ENCODE measurements at regions not wholly inside any gene's neighbourhood (a gene's known extent, or its start where the extent isn't known, plus 50 kb on each side); places are given as distances from the start of the nearest gene placed in this dataset.
A peak's percentile ranks its signal among the peaks of the same experiment; 100 is the strongest.

DNA sequence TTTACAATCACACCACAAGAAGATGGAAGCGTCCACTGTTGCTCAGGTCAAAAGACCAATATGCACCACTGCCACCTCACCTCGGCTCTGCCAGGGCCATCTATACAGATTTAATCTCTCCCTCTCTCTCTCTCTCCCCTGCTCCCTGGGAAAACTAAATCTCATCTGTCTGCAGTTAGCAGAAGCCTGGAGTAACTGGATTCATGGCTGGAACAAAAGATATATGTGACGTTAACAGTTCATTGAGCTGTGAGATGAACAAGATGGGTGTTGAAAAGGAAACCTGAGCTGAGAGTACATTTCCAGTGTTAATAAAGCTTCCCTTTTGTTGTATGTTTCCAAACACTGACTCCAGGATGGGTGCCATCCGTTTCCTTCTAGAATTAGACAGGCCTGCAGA lies 369.7 kb downstream of the CDK5RAP2 start:
- DNase-seq, result no peak

DNA sequence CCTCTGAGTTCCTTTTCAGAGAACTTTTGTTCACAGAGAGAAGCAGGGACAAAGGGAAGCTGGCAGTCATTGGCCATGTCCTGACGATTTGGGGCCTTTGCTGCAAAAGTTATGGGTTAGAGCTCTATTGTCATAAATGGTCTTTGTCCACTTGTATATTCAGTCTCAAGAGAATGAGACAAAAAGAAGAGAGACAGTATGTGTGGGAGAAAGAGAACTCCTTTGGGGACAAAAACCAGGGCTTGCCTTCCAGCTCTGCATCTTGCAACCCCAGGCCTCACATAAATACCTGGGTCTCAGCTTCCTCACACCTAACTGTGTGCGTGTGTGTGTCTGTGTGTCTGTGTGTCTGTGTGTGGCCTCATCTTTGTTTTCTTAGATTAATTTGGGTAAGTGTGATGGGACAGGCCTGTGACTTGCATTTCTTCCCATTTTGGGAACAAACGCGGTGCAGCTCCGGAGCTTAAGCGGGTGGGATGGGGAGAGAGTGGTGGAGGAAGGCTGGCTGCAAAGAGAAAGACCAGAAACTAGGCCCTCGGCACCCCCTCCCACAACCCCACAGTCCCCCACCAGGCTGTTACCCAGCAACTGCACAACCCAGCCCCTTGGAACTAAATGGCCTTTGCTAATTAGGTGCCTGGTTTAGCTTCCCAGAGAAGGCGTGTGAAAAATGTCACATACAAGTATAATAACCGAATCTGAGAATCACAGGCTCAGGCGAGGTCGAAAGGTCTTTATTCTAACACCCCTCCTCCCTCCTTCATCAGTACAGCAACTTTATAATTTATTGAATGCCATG lies 376.9 kb downstream of the CDK5RAP2 start:
- no peak for DNase-seq

DNA sequence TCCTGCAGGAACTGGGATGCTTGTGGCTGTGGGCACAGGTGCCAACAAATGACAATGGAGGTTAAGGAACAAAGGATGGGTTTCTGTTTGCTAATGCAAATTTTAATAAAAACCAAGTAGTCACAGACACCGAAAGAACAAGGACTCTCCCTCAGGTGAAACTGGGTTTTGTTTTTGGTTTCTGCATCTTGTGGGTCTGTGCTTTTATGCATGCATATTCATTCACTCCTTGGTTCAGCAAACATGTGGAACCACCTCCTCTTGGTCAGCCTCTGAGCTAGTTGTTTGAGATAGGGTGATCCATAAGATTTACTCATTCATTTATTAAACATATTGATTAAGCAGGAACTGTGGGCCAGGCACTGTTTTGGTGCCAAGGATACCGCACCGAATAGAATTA lies 381.9 kb downstream of the CDK5RAP2 start:
- no peak for DNase-seq

DNA sequence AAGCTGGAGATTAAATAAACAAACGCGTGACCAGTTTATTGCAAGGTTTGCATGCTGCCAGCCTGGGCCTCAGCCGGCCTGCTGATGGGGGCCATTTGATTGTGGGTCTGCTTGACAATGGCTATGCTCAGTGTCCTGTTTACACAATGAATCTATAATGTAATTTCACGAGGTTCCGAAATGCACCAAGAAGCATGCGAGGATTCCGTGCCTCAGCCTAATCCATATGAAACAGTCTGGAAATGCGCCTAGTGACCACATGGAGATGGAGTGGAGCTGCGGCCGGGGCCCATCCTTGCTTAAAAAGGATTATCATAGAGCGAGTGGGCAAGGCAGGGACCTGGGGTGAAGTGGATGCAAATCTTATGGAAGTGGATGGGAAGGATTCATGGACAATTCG lies 382.4 kb downstream of the CDK5RAP2 start:
- DNase-seq, result no peak

DNA sequence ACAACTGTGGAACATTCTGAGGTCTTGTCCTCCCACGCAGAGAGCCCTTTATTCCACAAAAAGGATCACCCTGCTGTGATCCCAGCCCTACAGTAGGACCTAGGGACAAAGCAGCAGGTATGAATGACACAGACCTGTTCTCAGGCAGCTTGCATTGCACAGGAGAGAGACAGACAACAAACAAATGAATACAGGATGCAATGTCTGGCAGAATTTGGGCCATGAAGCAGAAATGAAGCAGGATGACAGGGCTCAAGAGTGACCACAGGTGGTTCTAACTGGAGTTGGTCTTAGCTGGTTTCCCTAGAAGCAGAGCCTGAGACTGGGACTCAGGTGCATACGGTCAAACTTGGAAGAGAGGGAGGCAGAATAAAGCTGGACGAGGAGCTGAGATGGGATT lies 388.8 kb downstream of the CDK5RAP2 start:
- DNase-seq, result no peak

DNA sequence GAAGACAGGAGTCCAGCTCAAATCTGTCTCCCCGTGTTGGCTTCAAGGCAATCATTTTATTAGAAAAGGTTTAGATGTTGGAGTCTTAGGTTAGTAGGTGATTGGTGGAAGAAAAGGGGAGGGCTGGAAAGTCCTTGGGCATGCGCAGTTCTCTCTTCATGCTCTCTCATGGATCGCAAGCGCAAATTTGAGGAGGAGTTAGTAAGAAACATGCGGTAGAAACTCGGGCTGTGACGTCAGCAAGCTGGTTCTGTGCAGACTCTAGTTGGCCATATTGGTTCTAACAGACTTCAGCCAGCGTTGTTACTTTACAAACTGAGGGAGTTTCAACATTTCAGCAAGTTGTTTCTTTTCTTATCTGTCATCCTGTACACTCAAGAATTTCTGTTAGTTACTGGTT lies 392.2 kb downstream of the CDK5RAP2 start:
- DNase-seq, result no peak

DNA sequence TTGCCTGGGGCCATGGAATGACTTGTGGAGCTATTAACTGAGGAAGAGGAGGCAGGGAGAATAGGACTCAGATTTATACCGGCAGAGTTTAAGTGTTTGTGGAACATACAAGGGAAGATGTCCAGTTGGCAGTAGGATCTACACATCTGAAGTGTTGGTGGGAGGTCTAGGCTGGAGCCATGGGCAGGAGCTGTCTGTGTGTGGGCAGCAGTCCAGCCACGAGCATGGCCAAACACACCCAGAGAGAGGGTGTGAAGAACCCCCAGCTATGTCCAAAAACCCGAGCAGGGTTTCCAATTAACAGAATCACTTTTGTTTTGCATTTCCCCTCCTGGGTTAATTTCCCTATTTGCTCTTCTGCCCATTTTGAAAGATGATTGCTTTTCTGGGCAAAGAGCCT lies 393.7 kb downstream of the CDK5RAP2 start:
- DNase-seq, result no peak

DNA sequence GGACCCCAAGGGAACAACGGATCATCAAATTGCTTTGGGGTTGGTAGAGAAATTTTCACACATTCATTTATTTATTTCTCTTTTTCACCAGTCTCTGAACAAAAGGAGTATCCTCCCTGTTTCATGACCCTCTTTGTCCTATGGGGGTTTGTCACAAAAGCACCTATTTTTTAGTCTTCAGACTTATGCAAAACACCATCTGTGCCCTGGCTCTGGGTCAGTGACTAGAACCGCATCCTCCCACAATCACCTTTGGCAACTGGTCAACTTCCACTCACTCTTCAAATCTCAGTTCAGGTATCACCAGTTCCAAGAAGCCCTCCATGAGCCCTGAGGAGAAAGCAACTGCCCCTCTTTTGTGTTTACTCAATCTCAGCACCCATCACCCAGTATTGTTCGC lies 395.7 kb downstream of the CDK5RAP2 start:
- DNase-seq, result no peak

DNA sequence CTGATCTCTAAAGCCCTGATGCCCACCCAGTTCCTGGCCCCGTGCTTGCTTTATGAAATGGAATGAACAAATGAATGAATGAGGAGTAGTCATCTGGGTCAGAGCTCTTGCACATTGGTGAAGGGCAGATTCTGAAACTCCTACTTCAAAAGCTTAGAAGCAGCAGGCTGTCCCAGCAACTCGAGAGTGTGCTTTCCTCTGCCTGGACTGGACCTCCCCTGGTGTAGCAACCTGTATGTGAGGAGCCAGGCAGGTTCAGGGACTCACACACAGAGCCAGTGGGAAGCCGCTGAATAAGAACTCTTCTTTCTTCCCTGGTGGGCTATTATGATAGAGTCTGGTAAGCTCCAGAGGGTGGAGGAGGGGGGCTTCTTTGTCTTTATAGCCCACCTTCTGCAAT lies 396.4 kb downstream of the CDK5RAP2 start:
- no peak for DNase-seq

DNA sequence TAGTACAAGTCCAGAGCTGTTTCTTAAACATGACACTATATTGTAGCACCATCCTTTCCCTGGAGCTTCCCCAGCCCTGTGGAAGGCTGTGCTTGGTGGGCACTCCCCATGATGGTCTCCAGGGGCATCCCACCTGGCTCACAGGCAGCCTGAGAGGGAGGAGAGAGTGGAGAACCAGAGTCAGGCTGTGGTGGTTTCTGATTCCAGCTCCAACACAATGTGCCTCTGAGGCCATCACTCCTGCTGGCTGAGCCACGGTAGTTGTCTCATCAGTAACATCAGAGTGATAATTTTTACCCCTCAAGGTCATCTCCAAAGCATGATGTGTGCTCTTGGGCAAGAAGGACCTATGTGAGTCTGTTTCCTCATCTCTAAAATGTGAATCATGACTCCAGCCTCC lies 398.0 kb downstream of the CDK5RAP2 start:
- no peak for DNase-seq

DNA sequence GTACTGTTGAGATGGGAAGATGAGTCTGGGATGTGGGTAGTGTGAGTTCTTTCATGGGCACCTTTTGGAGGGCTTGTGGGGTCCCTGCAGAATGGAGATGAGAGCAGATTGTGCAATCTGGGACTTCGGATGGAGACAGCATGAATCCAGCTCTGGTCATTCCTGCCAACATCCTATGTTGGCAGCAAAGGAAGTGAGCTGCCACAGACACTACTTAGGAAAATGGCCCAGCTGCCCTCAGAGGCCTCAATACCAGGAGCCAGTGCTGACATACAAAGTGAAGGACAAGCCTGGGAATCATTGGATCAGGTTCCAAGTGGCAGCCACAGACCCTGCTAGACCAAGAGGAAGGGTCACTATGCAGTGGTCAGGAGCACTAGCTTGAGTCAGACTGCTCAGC lies 402.8 kb downstream of the CDK5RAP2 start:
- no peak for DNase-seq

DNA sequence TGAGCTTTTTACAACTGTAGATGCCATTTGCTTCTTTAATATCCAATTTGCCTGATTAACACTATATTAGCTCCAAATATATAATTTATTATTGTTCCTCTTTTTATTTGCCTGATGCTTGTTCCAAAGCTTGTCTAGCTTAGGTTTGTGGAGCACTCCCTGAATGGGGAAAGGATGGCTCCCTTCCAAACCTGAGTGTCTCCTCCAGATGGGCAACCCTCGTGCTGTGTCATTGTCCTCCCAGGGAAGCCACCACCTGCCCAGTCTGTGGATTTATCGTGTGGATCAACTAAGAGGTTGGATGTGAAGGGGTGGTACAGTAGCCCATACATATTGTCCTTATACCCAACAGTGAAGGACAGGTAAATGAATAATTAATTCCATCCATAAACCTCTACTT lies 404.9 kb downstream of the CDK5RAP2 start:
- no peak for DNase-seq

DNA sequence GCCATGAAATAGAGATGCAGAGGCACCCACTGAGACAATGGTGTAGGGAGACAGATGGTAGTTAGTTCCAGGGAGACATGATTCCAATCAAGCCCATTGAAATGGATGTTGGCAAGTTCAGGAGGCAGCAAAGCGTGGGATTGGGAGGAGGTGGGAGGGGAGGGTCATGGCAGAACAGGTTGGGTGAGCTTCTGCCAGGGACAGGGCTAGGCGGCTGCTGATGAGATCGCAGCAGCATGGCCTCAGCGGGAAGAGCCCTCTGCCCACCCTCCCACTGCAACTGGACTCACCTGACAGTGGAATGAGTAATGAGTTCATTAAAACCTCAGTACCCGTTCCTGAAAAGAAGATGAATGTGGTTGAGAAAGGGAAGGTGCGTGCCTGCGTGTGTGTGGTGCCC lies 418.2 kb downstream of the CDK5RAP2 start:
- no peak for DNase-seq

DNA sequence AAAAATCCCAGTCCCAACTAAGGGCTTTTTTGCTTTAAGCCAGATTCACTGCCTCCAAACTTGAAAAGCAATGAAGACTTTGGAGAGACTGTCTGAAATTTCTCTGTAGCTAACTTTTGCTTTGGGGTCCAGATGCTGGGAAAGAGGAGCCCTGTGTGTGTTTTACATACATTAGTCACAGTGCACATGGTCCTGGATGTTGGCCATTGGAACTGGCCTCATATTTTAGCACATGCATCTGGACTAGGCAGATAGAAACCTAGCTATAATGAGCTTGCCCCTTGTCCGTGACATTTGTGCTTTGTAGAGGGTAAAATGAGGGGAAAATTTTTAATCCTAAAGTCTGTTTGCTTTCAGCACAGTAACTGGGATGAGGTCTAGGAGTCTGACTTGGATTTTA lies 421.7 kb downstream of the CDK5RAP2 start:
- DNase-seq, result no peak

DNA sequence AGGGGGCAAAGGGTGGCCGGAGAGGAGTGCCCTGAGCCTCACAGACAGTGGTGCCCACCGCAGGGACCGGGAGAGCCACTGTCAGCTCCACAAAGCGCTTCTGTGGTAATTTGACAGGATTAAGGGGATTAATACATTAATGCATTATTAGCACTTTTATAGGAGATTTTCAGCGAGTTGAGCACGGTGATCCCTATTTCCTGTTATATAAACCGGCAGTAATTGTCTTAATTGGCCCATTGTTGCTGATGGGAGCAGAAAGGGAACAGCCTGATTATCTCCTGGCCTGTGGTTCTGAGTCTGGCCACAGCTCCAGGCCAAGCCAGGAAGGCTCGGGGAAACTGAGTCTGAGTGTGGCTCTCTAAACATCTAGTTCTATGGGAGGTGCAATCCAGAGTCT lies 423.6 kb downstream of the CDK5RAP2 start:
- no peak for DNase-seq

DNA sequence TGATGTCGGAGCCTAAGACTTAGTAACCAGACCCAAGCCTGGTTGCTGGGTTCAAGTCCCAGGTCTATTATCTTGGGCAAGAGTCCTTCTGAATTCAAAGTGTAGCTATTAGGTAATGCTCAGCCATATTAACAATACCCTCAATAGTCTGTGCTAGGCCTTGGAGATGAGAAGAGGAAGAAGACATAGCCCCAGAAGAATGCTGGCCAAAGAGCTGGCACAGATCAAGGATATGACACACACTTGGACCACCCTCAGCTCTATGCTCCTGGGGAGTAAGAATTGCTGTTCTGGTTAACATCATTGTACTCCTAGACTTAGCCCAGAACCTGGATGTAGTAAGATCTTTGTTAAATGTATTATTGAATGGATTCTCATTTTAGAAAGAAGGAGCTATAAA lies 426.7 kb downstream of the CDK5RAP2 start:
- no peak for DNase-seq

DNA sequence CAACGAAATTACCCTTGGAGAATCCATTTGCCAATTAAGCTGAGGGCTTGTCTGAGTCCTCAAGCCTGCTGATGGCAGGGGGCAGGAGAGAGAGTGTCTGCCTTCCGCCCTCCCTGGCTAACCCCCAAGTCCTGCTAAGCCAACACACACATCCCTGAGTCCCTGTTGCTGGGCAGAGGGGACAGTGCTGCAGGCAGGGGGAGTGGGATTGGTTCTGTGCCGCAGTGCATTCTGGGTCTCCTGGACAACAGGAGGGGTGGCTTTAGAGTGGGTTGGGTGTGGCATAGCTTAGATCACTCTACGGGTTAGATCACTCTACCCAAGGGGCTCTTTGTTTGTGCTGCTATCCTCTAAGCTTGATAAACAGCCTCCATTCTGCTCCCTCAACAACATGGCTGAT lies 427.7 kb downstream of the CDK5RAP2 start:
- peak; percentile 94 for DNase-seq

DNA sequence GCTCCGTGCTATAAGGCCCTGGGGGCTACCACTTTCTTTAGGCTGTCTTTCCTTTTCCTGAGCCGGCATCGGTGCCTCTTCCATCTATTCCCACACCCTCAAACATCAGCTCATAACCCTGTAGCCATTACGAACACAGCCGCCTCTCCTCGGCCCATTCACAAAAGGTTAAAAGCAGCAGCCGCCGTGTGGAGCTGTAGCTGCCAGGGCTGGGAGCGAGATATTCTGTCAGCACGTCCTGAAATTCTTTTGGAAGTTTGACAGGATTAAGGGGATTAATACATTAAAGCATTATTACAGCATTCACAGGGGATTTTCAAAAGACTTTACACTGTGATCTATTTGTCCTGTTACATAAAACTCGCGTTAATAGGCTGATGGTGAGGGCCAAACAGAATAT lies 428.2 kb downstream of the CDK5RAP2 start:
- DNase-seq, result no peak

DNA sequence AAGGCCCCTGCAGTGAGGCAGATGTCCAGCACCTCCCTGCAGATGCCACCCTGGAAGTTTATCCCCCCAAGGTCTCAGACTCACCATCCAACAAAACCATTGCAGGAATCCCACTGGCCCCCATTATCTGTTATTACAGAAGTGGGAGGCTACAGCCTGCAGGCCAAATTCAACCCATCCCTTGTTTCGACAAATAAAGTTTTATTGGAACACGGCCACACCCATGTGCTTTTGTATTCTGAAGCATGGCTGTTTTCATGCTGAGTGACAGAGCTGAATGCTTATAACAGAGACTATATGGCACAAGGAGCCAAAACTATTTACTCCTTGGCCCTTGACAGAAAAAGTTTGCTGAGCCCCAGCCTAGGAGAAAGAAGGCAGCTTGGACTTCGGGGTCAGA lies 428.8 kb downstream of the CDK5RAP2 start:
- DNase-seq, result no peak

DNA sequence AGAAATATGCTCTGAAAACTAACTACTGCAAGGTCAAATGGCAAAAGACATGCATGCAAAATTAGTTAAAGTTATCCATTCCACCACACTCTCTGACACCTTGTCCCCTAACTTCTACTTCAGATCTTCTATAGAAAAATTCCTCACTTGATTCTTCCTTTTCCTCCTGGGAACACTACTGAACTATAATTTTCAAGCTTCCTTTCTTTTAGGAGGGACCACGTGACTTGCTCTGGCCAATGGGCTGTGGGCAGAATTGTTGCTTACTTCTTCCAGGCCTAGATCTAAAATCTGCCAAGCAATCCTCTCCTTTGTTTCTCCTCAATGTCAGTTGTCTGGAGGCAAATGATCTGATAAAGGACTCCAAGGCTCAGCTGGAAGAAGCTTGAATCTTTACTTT lies 441.0 kb downstream of the CDK5RAP2 start:
- no peak for DNase-seq

DNA sequence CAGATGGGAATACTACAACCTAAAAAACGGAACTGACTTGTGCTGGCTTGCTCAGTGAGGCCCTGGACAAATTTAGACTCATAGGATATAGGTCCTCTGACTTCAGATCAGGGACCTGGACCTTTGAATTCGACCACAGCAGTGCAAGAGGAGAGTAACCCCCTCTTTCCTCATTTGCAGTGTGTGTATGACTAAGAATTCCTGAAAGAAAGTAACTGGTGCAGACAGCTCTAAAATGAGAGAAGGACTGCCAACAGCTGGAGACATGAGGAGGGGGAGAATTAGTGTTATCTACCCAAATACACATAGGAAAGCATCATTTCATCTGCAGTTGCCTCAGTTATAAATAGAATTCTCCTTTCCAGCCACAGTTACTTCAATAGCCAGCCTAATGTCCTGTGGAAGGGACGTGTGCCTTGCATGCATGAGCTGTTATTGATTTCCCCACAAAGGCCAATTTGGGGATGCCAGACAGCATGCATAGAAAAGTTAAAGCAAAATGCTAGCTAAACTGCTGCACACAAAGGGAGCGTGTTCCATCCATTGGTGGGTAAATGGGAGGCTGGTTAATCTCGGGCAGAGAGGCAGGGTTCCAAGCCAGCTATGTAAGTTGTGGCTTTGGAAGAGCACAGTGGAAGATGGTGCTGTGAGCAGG lies 442.7 kb downstream of the CDK5RAP2 start:
- no peak for DNase-seq

DNA sequence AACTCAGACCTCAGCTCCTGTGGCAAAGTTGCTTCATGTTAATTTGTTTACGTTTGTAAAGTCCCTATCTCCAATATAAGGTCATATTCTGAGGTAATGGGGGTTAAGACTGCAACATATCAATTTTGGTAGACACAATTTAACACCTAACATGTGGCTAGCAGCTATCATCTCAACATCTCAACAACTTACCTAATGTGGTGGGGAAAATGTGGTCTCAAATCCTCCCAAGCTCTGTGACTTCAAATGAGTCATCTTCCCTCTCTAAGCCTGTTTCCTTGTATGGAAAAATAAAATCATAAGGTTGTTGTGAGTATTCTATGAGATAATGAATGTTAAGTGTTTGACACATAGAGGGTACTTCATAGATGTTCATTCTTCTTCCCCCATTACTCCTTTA lies 443.3 kb downstream of the CDK5RAP2 start:
- DNase-seq, result no peak

DNA sequence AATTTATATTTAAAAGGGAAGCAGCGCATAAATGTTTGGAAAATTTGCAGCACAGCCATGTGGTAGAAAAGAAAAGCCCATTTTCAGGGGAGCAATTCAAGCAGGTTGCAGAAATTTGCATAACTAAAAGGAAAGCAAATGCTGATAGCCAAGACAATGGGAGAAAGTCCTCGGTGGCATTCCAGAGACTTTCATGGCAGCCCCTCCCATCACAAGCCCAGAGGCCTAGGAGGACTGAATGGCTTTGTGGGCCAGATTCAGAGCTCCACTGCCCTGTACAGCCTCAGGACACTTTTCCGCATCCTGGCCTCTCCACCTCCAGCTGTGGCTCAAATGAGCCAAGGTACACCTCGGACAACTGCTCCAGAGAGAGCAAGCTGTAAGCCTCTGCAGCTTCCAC lies 462.9 kb downstream of the CDK5RAP2 start:
- DNase-seq, result no peak

DNA sequence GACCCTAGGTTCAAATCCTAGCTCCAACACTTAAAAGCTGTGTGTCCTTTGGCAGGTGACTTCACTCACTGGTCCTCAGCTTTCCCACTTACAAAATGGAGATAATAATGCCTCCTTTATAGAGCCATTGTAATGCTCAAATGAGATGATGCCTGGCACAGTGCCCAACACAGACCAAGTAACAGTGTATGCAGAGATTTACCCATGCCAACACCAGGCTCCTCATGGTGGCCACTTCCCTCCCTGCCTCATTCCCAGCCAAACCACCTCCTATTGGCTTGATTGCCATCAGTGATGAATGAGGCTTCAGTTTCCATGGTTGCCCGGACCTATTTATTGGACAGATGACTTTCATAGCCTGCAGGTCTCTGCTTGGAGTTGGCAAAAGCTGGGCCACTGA lies 469.4 kb downstream of the CDK5RAP2 start:
- DNase-seq, result peak; percentile 38

DNA sequence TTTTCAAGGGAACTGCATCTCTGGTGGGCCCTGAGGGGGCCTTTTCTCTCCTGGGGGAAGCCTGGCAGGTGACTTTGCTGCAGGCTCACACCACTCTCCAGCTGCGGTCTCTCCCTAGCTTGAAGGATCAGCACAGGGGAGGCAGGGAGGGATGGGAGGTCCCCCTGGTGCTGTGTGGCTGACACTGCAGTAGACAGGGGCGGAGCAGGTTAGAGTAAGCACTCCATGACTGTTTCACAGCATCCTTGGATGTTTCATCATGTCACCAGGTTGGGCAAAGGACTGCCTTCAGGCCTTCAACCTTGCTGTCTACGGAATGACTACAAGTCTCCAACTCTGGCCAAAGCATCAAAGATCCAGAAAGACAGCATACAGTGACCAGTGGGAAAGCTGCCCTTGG lies 470.7 kb downstream of the CDK5RAP2 start:
- DNase-seq, result peak; percentile 74
